ENCODE measurements at regions not wholly inside any gene's neighbourhood (a gene's known extent, or its start where the extent isn't known, plus 50 kb on each side); places are given as distances from the start of the nearest gene placed in this dataset.
"Not testable (repeated sequence)": the region's sequence is repeated elsewhere in the genome, so short reads cannot be mapped to it uniquely, and the experiment has no call there.

GRCh38 chr1:83246780-83247179 is 752.2 kb downstream of the TTLL7 start:
- not testable (repeated sequence) for TF ChIP-seq EZH2 (IDR thresholded peaks at IDR 0.05); POLR2AphosphoS5 (IDR thresholded peaks at IDR 0.05; ENCODE audit: borderline replicate concordance, low read depth, low read length); FOXP2 (optimal IDR thresholded peaks at IDR 0.05; ENCODE audit: control extremely low read depth, extremely low read length, insufficient read depth)

Measured in SK-N-MC (cell line).